Astrocyte (in vitro differentiated cells and primary cell): ENCODE measurements at regions not wholly inside any gene's neighbourhood (a gene's known extent, or its start where the extent isn't known, plus 50 kb on each side); places are given as distances from the start of the nearest gene placed in this dataset.

Experiments used
- DNase-seq: peaks from one replicate; pipeline ENCODE4 v3.0.0-alpha.2; 2010; ENCODE audit warnings: low read depth
- FAIRE-seq: peaks from 2 replicates; lab custom pipeline; 2011; peaks lifted over from hg19 to GRCh38; lab: Jason Lieb, UNC
- H2AFZ ChIP-seq: 2 replicates; pipeline ENCODE4 v1.6.0; 2012; ENCODE audit warnings: low read depth, low read length, inconsistent platforms
- H3K27ac ChIP-seq: 2 replicates; pipeline ENCODE4 v1.5.1; 2011; ENCODE audit warnings: low read depth, low read length, inconsistent platforms
- H3K27me3 ChIP-seq: 2 replicates; pipeline ENCODE4 v1.6.0; 2011; ENCODE audit warnings: low read length, inconsistent platforms; ENCODE audit not compliant: insufficient read depth
- H3K36me3 ChIP-seq: 2 replicates; pipeline ENCODE4 v1.5.1; 2011; ENCODE audit warnings: low read length, inconsistent platforms; ENCODE audit not compliant: insufficient read depth
- H3K4me1 ChIP-seq: 2 replicates; pipeline ENCODE4 v1.5.1; 2011; ENCODE audit warnings: low read length, inconsistent platforms; ENCODE audit not compliant: insufficient read depth
- H3K4me2 ChIP-seq: 2 replicates; pipeline ENCODE4 v1.6.0; 2012; ENCODE audit warnings: low read length, inconsistent platforms
- H3K4me3 ChIP-seq: 2 replicates; pipeline ENCODE4 v1.5.1; 2011; ENCODE audit warnings: low read depth, mild to moderate bottlenecking, low read length, inconsistent platforms; ENCODE audit not compliant: insufficient read depth
- H3K79me2 ChIP-seq: 2 replicates; pipeline ENCODE4 v1.6.0; 2012; ENCODE audit warnings: mild to moderate bottlenecking, low read length, inconsistent platforms; ENCODE audit not compliant: insufficient read depth
- H3K9ac ChIP-seq: 2 replicates; pipeline ENCODE4 v1.6.0; 2012; ENCODE audit warnings: mild to moderate bottlenecking, low read length, inconsistent platforms
- H3K9me3 ChIP-seq: 2 replicates; pipeline ENCODE4 v1.5.1; 2012; ENCODE audit warnings: low read depth, mild to moderate bottlenecking, low read length, inconsistent platforms; ENCODE audit not compliant: insufficient read depth
- H4K20me1 ChIP-seq: 2 replicates; pipeline ENCODE4 v1.6.0; 2012; ENCODE audit warnings: low read length, inconsistent platforms; ENCODE audit not compliant: insufficient read depth
- H3K27ac Mint-ChIP-seq: one replicate; pipeline ENCODE4 v1.8.0; 2021; ENCODE audit warnings: mild to moderate bottlenecking, mixed read lengths; ENCODE audit not compliant: unreplicated experiment
- H3K27me3 Mint-ChIP-seq: one replicate; pipeline ENCODE4 v1.8.0; 2021; ENCODE audit warnings: low read depth, mixed read lengths; ENCODE audit not compliant: unreplicated experiment
- H3K36me3 Mint-ChIP-seq: one replicate; pipeline ENCODE4 v1.8.0; 2021; ENCODE audit warnings: low read depth, mixed read lengths; ENCODE audit not compliant: unreplicated experiment
- H3K4me1 Mint-ChIP-seq: one replicate; pipeline ENCODE4 v1.8.0; 2021; ENCODE audit warnings: low read depth, mixed read lengths; ENCODE audit not compliant: unreplicated experiment
- H3K4me3 Mint-ChIP-seq: one replicate; pipeline ENCODE4 v1.8.0; 2021; ENCODE audit warnings: mild to moderate bottlenecking, moderate library complexity, mixed read lengths; ENCODE audit not compliant: unreplicated experiment
- H3K9me3 Mint-ChIP-seq: one replicate; pipeline ENCODE4 v1.8.0; 2021; ENCODE audit warnings: mild to moderate bottlenecking, mixed read lengths; ENCODE audit not compliant: unreplicated experiment
- EZH2 ChIP-seq: IDR thresholded peaks from 2 replicates; pipeline ENCODE4 v1.6.1; 2012; ENCODE audit warnings: mild to moderate bottlenecking, low read length, inconsistent platforms; ENCODE audit not compliant: insufficient read depth
- TF ChIP-seq, protein P1 (sequence below): IDR thresholded peaks from 2 replicates; pipeline ENCODE4 v1.5.1; 2011; ENCODE audit warnings: low read depth, mild to moderate bottlenecking, inconsistent platforms, low read length, moderate library complexity; ENCODE audit not compliant: insufficient read depth

DNA sequence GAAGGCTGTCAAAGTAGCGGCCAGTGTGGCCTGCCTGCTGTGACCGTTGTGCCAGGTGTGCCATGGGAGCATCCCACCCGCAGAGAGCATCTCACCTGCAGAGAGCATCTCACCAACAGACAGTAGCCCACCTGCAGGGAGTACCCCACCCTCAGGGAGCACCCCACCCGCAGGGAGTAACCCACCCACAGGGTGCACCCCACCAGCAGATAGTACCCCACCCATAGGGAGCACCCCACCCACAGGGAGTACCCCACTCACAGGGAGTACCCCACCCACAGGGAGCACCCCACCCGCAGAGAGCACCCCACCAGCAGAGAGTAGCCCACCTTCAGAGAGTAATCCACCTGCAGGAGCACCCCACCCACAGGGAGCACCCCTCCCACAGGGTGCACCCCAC, 476.5 kb downstream of the TCERG1L start:
- peaks cover 2% of the 10 kb centered on the region for H3K9me3 Mint-ChIP-seq
- FAIRE-seq = no peak
- TF ChIP-seq EZH2 = no peak
- TF ChIP-seq, protein P1, sequence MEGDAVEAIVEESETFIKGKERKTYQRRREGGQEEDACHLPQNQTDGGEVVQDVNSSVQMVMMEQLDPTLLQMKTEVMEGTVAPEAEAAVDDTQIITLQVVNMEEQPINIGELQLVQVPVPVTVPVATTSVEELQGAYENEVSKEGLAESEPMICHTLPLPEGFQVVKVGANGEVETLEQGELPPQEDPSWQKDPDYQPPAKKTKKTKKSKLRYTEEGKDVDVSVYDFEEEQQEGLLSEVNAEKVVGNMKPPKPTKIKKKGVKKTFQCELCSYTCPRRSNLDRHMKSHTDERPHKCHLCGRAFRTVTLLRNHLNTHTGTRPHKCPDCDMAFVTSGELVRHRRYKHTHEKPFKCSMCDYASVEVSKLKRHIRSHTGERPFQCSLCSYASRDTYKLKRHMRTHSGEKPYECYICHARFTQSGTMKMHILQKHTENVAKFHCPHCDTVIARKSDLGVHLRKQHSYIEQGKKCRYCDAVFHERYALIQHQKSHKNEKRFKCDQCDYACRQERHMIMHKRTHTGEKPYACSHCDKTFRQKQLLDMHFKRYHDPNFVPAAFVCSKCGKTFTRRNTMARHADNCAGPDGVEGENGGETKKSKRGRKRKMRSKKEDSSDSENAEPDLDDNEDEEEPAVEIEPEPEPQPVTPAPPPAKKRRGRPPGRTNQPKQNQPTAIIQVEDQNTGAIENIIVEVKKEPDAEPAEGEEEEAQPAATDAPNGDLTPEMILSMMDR = no peak

DNA sequence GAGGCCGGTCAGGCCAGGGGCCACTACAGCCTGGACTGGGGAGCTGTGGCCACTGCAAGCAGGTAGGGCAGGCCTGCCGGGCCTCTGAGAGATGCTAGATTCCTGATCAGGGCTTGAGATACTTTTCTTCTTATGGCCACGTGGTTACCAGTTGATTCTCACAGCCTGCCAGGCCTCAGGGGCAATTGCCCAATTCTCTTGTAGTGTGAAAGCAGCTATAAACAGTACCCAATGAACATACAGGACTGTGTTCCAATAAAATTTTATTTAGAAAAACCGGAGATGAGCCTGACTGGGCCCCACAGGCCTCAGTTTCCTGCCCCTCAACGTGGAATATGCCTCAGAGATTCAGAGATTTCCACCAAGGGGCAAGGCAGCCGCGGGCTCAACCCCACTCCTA, 475.2 kb downstream of the TCERG1L start:
- no peak overlapping the region for H3K27ac Mint-ChIP-seq
- TF ChIP-seq EZH2 = no peak
- TF ChIP-seq, protein P1 = no peak
- no peak overlapping the region for H3K9ac ChIP-seq
- H3K27me3 Mint-ChIP-seq = no peaks in the 10 kb centered on the region
- H3K4me1 ChIP-seq = no peaks in the 10 kb centered on the region
- no peaks in the 10 kb centered on the region for H3K27me3 ChIP-seq
- H3K9me3 ChIP-seq = peaks cover 3% of the 10 kb centered on the region
- H3K4me3 ChIP-seq = no peak overlapping the region
- H4K20me1 ChIP-seq = no peaks in the 10 kb centered on the region
- no peaks in the 10 kb centered on the region for H3K4me1 Mint-ChIP-seq
- FAIRE-seq (no peak), DNase-seq (no peak)
- no peaks in the 10 kb centered on the region for H3K36me3 ChIP-seq
- H3K4me3 Mint-ChIP-seq = no peak overlapping the region
- peaks cover 2% of the 10 kb centered on the region for H3K9me3 Mint-ChIP-seq
- H3K79me2 ChIP-seq = no peaks in the 10 kb centered on the region
- H2AFZ ChIP-seq = no peak overlapping the region
- H3K36me3 Mint-ChIP-seq = peaks cover 2% of the 10 kb centered on the region
- H3K4me2 ChIP-seq = no peak overlapping the region
- H3K27ac ChIP-seq = no peak overlapping the region

More for the DNA sequence above, 476.5 kb downstream of the TCERG1L start:
- no peaks in the 10 kb centered on the region for H3K4me1 ChIP-seq
- Mint-ChIP-seq H3K27me3 (no peaks in the 10 kb centered on the region), H3K36me3 (peaks cover 2% of the 10 kb centered on the region), H3K27ac (no peak overlapping the region), H3K4me3 (no peak overlapping the region), H3K4me1 (no peaks in the 10 kb centered on the region)
- H3K79me2 ChIP-seq = no peaks in the 10 kb centered on the region
- H3K9ac ChIP-seq = no peak overlapping the region
- H3K36me3 ChIP-seq = no peaks in the 10 kb centered on the region
- H3K4me2 ChIP-seq = no peak overlapping the region
- no peaks in the 10 kb centered on the region for H3K27me3 ChIP-seq
- no peak overlapping the region for H2AFZ ChIP-seq
- no peak for DNase-seq
- no peak overlapping the region for H3K4me3 ChIP-seq
- H4K20me1 ChIP-seq = no peaks in the 10 kb centered on the region
- H3K27ac ChIP-seq = no peak overlapping the region
- peaks cover 3% of the 10 kb centered on the region for H3K9me3 ChIP-seq

DNA sequence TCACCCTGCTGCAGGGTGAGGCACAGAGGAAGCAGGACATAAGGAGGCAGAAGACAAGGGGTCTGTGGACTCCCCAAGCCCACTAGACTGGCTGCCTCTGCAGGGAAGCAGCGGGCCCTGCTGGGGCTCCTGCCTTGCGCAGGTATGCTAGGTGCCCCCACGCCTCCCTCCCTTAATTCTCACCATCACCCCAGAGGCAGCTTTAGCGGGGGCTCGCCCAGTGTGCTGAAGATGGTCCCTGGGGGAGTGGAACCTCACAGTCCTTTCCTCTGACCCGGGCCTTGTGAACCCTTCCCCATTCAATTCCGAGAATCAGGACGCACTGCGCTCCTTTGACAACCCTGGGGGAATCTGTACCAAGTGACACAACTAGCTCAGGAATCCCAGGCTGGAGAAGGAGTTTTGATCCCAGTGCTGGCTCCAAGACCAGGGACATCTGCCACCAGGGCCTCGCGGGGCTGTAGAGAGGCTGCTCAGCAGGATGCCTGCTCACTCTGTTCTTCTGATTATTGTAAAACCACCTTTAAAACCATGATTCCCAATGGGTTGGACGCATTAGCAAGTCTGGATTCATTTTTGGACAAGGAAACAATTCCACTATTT, 468.4 kb downstream of the TCERG1L start:
- H3K4me1 ChIP-seq = no peaks in the 10 kb centered on the region
- H3K27me3 ChIP-seq = no peaks in the 10 kb centered on the region
- no peak for DNase-seq
- peaks cover 4% of the 10 kb centered on the region for H3K4me1 Mint-ChIP-seq
- no peak for FAIRE-seq
- no peak overlapping the region for H3K4me3 Mint-ChIP-seq
- no peaks in the 10 kb centered on the region for H3K27me3 Mint-ChIP-seq
- no peaks in the 10 kb centered on the region for H3K36me3 Mint-ChIP-seq
- H2AFZ ChIP-seq = no peak overlapping the region
- H3K27ac ChIP-seq = no peak overlapping the region
- no peak overlapping the region for H3K4me2 ChIP-seq
- no peak overlapping the region for H3K9ac ChIP-seq
- no peaks in the 10 kb centered on the region for H3K79me2 ChIP-seq
- TF ChIP-seq EZH2 = no peak
- TF ChIP-seq, protein P1 = no peak
- peaks cover 13% of the 10 kb centered on the region for H3K9me3 ChIP-seq
- H3K36me3 ChIP-seq = no peaks in the 10 kb centered on the region
- H3K4me3 ChIP-seq = no peak overlapping the region
- peaks cover 4% of the 10 kb centered on the region for H3K9me3 Mint-ChIP-seq
- H4K20me1 ChIP-seq = no peaks in the 10 kb centered on the region
- no peak overlapping the region for H3K27ac Mint-ChIP-seq
